ENCODE measurements at regions not wholly inside any gene's neighbourhood (a gene's known extent, or its start where the extent isn't known, plus 50 kb on each side); places are given as distances from the start of the nearest gene placed in this dataset.
A peak's percentile ranks its signal among the peaks of the same experiment; 100 is the strongest.

- H3K27ac ChIP-seq (ENCODE audit: low read depth in 2 of 2, low read length in 1 of 2) = no peak overlapping the region
- no peaks in the 10 kb centered on the region for H3K4me1 ChIP-seq (ENCODE audit: control insufficient read depth in 2 of 2, insufficient read depth in 2 of 2, low read length in 1 of 2)
- H3K4me3 ChIP-seq (ENCODE audit: low read depth in 1 of 2, low read length in 2 of 2) = no peak overlapping the region
- H3K9me3 ChIP-seq (ENCODE audit: control insufficient read depth in 2 of 2, insufficient read depth in 1 of 2, low read depth in 1 of 2, low read length in 1 of 2) = no peaks in the 10 kb centered on the region
- H3K36me3 ChIP-seq (ENCODE audit: control insufficient read depth in 2 of 2, insufficient read depth in 2 of 2, low read length in 1 of 2) = no peaks in the 10 kb centered on the region
- no peaks in the 10 kb centered on the region for H3K27me3 ChIP-seq (ENCODE audit: control insufficient read depth in 1 of 2, insufficient read depth in 2 of 2, low read length in 2 of 2)
- 42% methylated on average over 6 of the region's 6 CpGs for WGBS, 2 donors
Measured at GRCh38 chr11:128240546-128240945, 346.8 kb downstream of the ETS1 start.

GRCh38 chr11:128239306-128239705, 348.1 kb downstream of the ETS1 start:
- no peak overlapping the region for H3K4me3 ChIP-seq (ENCODE audit: low read depth in 1 of 2, low read length in 2 of 2)
- H3K27me3 ChIP-seq (ENCODE audit: control insufficient read depth in 1 of 2, insufficient read depth in 2 of 2, low read length in 2 of 2) = no peaks in the 10 kb centered on the region
- no peak overlapping the region for H3K27ac ChIP-seq (ENCODE audit: low read depth in 2 of 2, low read length in 1 of 2)
- H3K9me3 ChIP-seq (ENCODE audit: control insufficient read depth in 2 of 2, insufficient read depth in 1 of 2, low read depth in 1 of 2, low read length in 1 of 2) = no peaks in the 10 kb centered on the region
- 84 to 87% methylated on average over 4 of the region's 4 CpGs for WGBS, 2 donors
- no peaks in the 10 kb centered on the region for H3K4me1 ChIP-seq (ENCODE audit: control insufficient read depth in 2 of 2, insufficient read depth in 2 of 2, low read length in 1 of 2)
- H3K36me3 ChIP-seq (ENCODE audit: control insufficient read depth in 2 of 2, insufficient read depth in 2 of 2, low read length in 1 of 2) = no peaks in the 10 kb centered on the region

GRCh38 chr11:128238521-128239265, 348.7 kb downstream of the ETS1 start:
- no peaks in the 10 kb centered on the region for H3K4me1 ChIP-seq (ENCODE audit: control insufficient read depth in 2 of 2, insufficient read depth in 2 of 2, low read length in 1 of 2)
- H3K36me3 ChIP-seq (ENCODE audit: control insufficient read depth in 2 of 2, insufficient read depth in 2 of 2, low read length in 1 of 2) = no peaks in the 10 kb centered on the region
- no peak overlapping the region for H3K4me3 ChIP-seq (ENCODE audit: low read depth in 1 of 2, low read length in 2 of 2)
- no peaks in the 10 kb centered on the region for H3K27me3 ChIP-seq (ENCODE audit: control insufficient read depth in 1 of 2, insufficient read depth in 2 of 2, low read length in 2 of 2)
- WGBS, 2 donors = 67 to 76% methylated on average over 1 of the region's 1 CpG
- no peak overlapping the region for H3K27ac ChIP-seq (ENCODE audit: low read depth in 2 of 2, low read length in 1 of 2)
- H3K9me3 ChIP-seq (ENCODE audit: control insufficient read depth in 2 of 2, insufficient read depth in 1 of 2, low read depth in 1 of 2, low read length in 1 of 2) = no peaks in the 10 kb centered on the region

- Histone ChIP-seq H3K27ac (ENCODE audit: low read depth in 2 of 2, low read length in 1 of 2) (no peak overlapping the region), H3K9me3 (ENCODE audit: control insufficient read depth in 2 of 2, insufficient read depth in 1 of 2, low read depth in 1 of 2, low read length in 1 of 2) (no peaks in the 10 kb centered on the region), H3K36me3 (ENCODE audit: control insufficient read depth in 2 of 2, insufficient read depth in 2 of 2, low read length in 1 of 2) (no peaks in the 10 kb centered on the region), H3K4me1 (ENCODE audit: control insufficient read depth in 2 of 2, insufficient read depth in 2 of 2, low read length in 1 of 2) (no peaks in the 10 kb centered on the region), H3K27me3 (ENCODE audit: control insufficient read depth in 1 of 2, insufficient read depth in 2 of 2, low read length in 2 of 2) (no peaks in the 10 kb centered on the region), H3K4me3 (ENCODE audit: low read depth in 1 of 2, low read length in 2 of 2) (no peak overlapping the region)
- 94 to 95% methylated on average over 43 to 49 of the region's 49 CpGs for WGBS, 2 donors
Measured at GRCh38 chr11:128236506-128237498, 350.6 kb downstream of the ETS1 start.

GRCh38 chr11:128235958-128236357, 351.4 kb downstream of the ETS1 start:
- Histone ChIP-seq H3K9me3 (ENCODE audit: control insufficient read depth in 2 of 2, insufficient read depth in 1 of 2, low read depth in 1 of 2, low read length in 1 of 2) (no peaks in the 10 kb centered on the region), H3K36me3 (ENCODE audit: control insufficient read depth in 2 of 2, insufficient read depth in 2 of 2, low read length in 1 of 2) (no peaks in the 10 kb centered on the region), H3K4me3 (ENCODE audit: low read depth in 1 of 2, low read length in 2 of 2) (no peak overlapping the region), H3K27me3 (ENCODE audit: control insufficient read depth in 1 of 2, insufficient read depth in 2 of 2, low read length in 2 of 2) (no peaks in the 10 kb centered on the region), H3K4me1 (ENCODE audit: control insufficient read depth in 2 of 2, insufficient read depth in 2 of 2, low read length in 1 of 2) (no peaks in the 10 kb centered on the region), H3K27ac (ENCODE audit: low read depth in 2 of 2, low read length in 1 of 2) (peak overlapping the region in 1 of 2 donors; percentile 9)
- 51 to 57% methylated on average over 4 of the region's 4 CpGs for WGBS, 2 donors

- Histone ChIP-seq H3K36me3 (ENCODE audit: control insufficient read depth in 2 of 2, insufficient read depth in 2 of 2, low read length in 1 of 2) (no peaks in the 10 kb centered on the region), H3K4me1 (ENCODE audit: control insufficient read depth in 2 of 2, insufficient read depth in 2 of 2, low read length in 1 of 2) (no peaks in the 10 kb centered on the region), H3K9me3 (ENCODE audit: control insufficient read depth in 2 of 2, insufficient read depth in 1 of 2, low read depth in 1 of 2, low read length in 1 of 2) (no peaks in the 10 kb centered on the region), H3K27me3 (ENCODE audit: control insufficient read depth in 1 of 2, insufficient read depth in 2 of 2, low read length in 2 of 2) (no peaks in the 10 kb centered on the region), H3K4me3 (ENCODE audit: low read depth in 1 of 2, low read length in 2 of 2) (no peak overlapping the region), H3K27ac (ENCODE audit: low read depth in 2 of 2, low read length in 1 of 2) (no peak overlapping the region)
- 69% methylated on average over 3 of the region's 3 CpGs for WGBS, 2 donors
Measured at GRCh38 chr11:128235426-128235825, 351.9 kb downstream of the ETS1 start.

GRCh38 chr11:128234143-128234542, 353.2 kb downstream of the ETS1 start:
- H3K9me3 ChIP-seq (ENCODE audit: control insufficient read depth in 2 of 2, insufficient read depth in 1 of 2, low read depth in 1 of 2, low read length in 1 of 2) = no peaks in the 10 kb centered on the region
- no peaks in the 10 kb centered on the region for H3K27me3 ChIP-seq (ENCODE audit: control insufficient read depth in 1 of 2, insufficient read depth in 2 of 2, low read length in 2 of 2)
- no peaks in the 10 kb centered on the region for H3K4me1 ChIP-seq (ENCODE audit: control insufficient read depth in 2 of 2, insufficient read depth in 2 of 2, low read length in 1 of 2)
- H3K27ac ChIP-seq (ENCODE audit: low read depth in 2 of 2, low read length in 1 of 2) = no peak overlapping the region
- WGBS, 2 donors = 88 to 91% methylated on average over 6 of the region's 6 CpGs
- H3K36me3 ChIP-seq (ENCODE audit: control insufficient read depth in 2 of 2, insufficient read depth in 2 of 2, low read length in 1 of 2) = no peaks in the 10 kb centered on the region
- no peak overlapping the region for H3K4me3 ChIP-seq (ENCODE audit: low read depth in 1 of 2, low read length in 2 of 2)

GRCh38 chr11:128232588-128232987, 354.8 kb downstream of the ETS1 start:
- no peaks in the 10 kb centered on the region for H3K36me3 ChIP-seq (ENCODE audit: control insufficient read depth in 2 of 2, insufficient read depth in 2 of 2, low read length in 1 of 2)
- H3K27me3 ChIP-seq (ENCODE audit: control insufficient read depth in 1 of 2, insufficient read depth in 2 of 2, low read length in 2 of 2) = no peaks in the 10 kb centered on the region
- H3K27ac ChIP-seq (ENCODE audit: low read depth in 2 of 2, low read length in 1 of 2) = no peak overlapping the region
- no peaks in the 10 kb centered on the region for H3K9me3 ChIP-seq (ENCODE audit: control insufficient read depth in 2 of 2, insufficient read depth in 1 of 2, low read depth in 1 of 2, low read length in 1 of 2)
- no peak overlapping the region for H3K4me3 ChIP-seq (ENCODE audit: low read depth in 1 of 2, low read length in 2 of 2)
- H3K4me1 ChIP-seq (ENCODE audit: control insufficient read depth in 2 of 2, insufficient read depth in 2 of 2, low read length in 1 of 2) = no peaks in the 10 kb centered on the region
- WGBS, 2 donors = 71 to 73% methylated on average over 5 of the region's 5 CpGs

GRCh38 chr11:128231845-128232410, 355.4 kb downstream of the ETS1 start:
- WGBS, 2 donors = 85 to 86% methylated on average over 4 of the region's 4 CpGs
- no peaks in the 10 kb centered on the region for H3K27me3 ChIP-seq (ENCODE audit: control insufficient read depth in 1 of 2, insufficient read depth in 2 of 2, low read length in 2 of 2)

More at GRCh38 chr11:128231845-128232410, 355.4 kb downstream of the ETS1 start:
- no peaks in the 10 kb centered on the region for H3K4me1 ChIP-seq (ENCODE audit: control insufficient read depth in 2 of 2, insufficient read depth in 2 of 2, low read length in 1 of 2)
- H3K4me3 ChIP-seq (ENCODE audit: low read depth in 1 of 2, low read length in 2 of 2) = no peak overlapping the region
- H3K27ac ChIP-seq (ENCODE audit: low read depth in 2 of 2, low read length in 1 of 2) = no peak overlapping the region
- no peaks in the 10 kb centered on the region for H3K36me3 ChIP-seq (ENCODE audit: control insufficient read depth in 2 of 2, insufficient read depth in 2 of 2, low read length in 1 of 2)
- H3K9me3 ChIP-seq (ENCODE audit: control insufficient read depth in 2 of 2, insufficient read depth in 1 of 2, low read depth in 1 of 2, low read length in 1 of 2) = no peaks in the 10 kb centered on the region

All from esophagus (tissue), 2 donors.